ENCODE measurements at regions not wholly inside any gene's neighbourhood (a gene's known extent, or its start where the extent isn't known, plus 50 kb on each side); places are given as distances from the start of the nearest gene placed in this dataset.

GRCh38 chr16:35177851-35178250 lies 1718.4 kb downstream of the TP53TG3F start:
- H3K79me2 ChIP-seq (ENCODE audit: insufficient read depth, low read length) = no peaks in the 10 kb centered on the region
- peaks cover 6 to 22% (median 15%) of the 10 kb centered on the region in 3 experiments for H3K36me3 Mint-ChIP-seq (ENCODE audit: insufficient read depth in 1 of 3, low read depth in 3 of 3)
- H3K9me3 ChIP-seq (ENCODE audit: control insufficient read depth, low read depth, low read length) = peaks cover 84% of the 10 kb centered on the region
- H3K27ac ChIP-seq (ENCODE audit: insufficient read length, low read depth, low read length) = no peak overlapping the region
- no peak overlapping the region for H4K8ac ChIP-seq (replicated peaks; ENCODE audit: insufficient read length, low read depth, low read length)
- no peak overlapping the region for H3K56ac ChIP-seq (ENCODE audit: insufficient read length, low read depth, low read length)
- no peak overlapping the region for H3K9ac ChIP-seq (ENCODE audit: extremely low read depth, insufficient read length, low read length)
- no peak overlapping the region for H2BK15ac ChIP-seq (ENCODE audit: low read depth, low read length)
- no peak overlapping the region for H4K91ac ChIP-seq (ENCODE audit: insufficient read length, low read depth, low read length)
- H3T11ph ChIP-seq (ENCODE audit: low read length) = no peak overlapping the region
- no peak overlapping the region for H2BK120ac ChIP-seq (ENCODE audit: low read depth, low read length, poor library complexity, severe bottlenecking)
- H3K79me1 ChIP-seq (ENCODE audit: insufficient read depth, low read depth, low read length, poor library complexity, severe bottlenecking) = no peaks in the 10 kb centered on the region
- H4K5ac ChIP-seq (ENCODE audit: insufficient read length, low read depth, low read length) = no peak overlapping the region
- H3K27ac Mint-ChIP-seq = no peak overlapping the region
- H3K23me2 ChIP-seq (ENCODE audit: insufficient read length, low read depth, low read length, poor library complexity, severe bottlenecking) = no peaks in the 10 kb centered on the region
- H3K27me3 ChIP-seq (ENCODE audit: insufficient read depth, low read length) = no peaks in the 10 kb centered on the region
- peaks cover 79 to 85% of the 10 kb centered on the region in 2 experiments for H3K9me3 Mint-ChIP-seq
- H3K4me1 Mint-ChIP-seq = no peaks in the 10 kb centered on the region
- no peak overlapping the region for H3K4ac ChIP-seq (ENCODE audit: low read depth, low read length)
- no peak overlapping the region for H2BK20ac ChIP-seq (ENCODE audit: low read depth, low read length, poor library complexity, severe bottlenecking)
- no peak overlapping the region for H2AFZ ChIP-seq (ENCODE audit: low read length)
- no peak overlapping the region for H2BK5ac ChIP-seq (ENCODE audit: insufficient read length, low read length)
- H4K20me1 ChIP-seq (ENCODE audit: control insufficient read depth, insufficient read depth, insufficient read length) = no peaks in the 10 kb centered on the region
- H3K4me2 ChIP-seq (ENCODE audit: insufficient read depth, insufficient read length, low read length) = no peak overlapping the region
- H3K14ac ChIP-seq (ENCODE audit: insufficient read depth, low read length) = no peak overlapping the region
- WGBS (ENCODE audit: extremely low coverage, insufficient read length, low lambda C conversion rate) = no CpG with 5 or more reads among the region's 2 CpGs
- TF ChIP-seq CTCF (conservative IDR thresholded peaks at IDR 0.05) = no peak
- H3K4me1 ChIP-seq (ENCODE audit: insufficient read depth, low read length) = no peaks in the 10 kb centered on the region
- no peak overlapping the region for H3K18ac ChIP-seq (ENCODE audit: insufficient read length, low read depth, low read length)
- DNase-seq = no peak
- H3K27me3 Mint-ChIP-seq (ENCODE audit: low read depth) = no peaks in the 10 kb centered on the region; the same call in none of the 2 replicates
- H2AK5ac ChIP-seq (ENCODE audit: insufficient read length, low read length) = no peak overlapping the region
- H3K4me3 Mint-ChIP-seq = no peak overlapping the region
- H3K23ac ChIP-seq (ENCODE audit: insufficient read length, low read depth, low read length) = no peak overlapping the region
- no peak overlapping the region for H2BK12ac ChIP-seq (ENCODE audit: insufficient read length, low read depth, low read length)

Data from H9 (cell line).